Suprapubic skin (tissue), 4 donors: ENCODE measurements at regions not wholly inside any gene's neighbourhood (a gene's known extent, or its start where the extent isn't known, plus 50 kb on each side); places are given as distances from the start of the nearest gene placed in this dataset.
"Not testable (repeated sequence)": the region's sequence is repeated elsewhere in the genome, so short reads cannot be mapped to it uniquely, and the experiment has no call there.

Experiments
- DNase-seq, 2 donors: peaks; one replicate each; pipeline ENCODE4 v3.0.0-alpha.2; 2019; ENCODE audit warnings: low spot score in 2 of 2
- H3K27ac ChIP-seq: fragments of 200-600 bp; sonication (generic); one replicate; pipeline ENCODE4 v1.5.1; 2019
- H3K27me3 ChIP-seq: fragments of 200-600 bp; sonication (generic); one replicate; pipeline ENCODE4 v1.5.1; 2019
- H3K36me3 ChIP-seq: fragments of 200-600 bp; sonication (generic); one replicate; pipeline ENCODE4 v1.5.1; 2019
- H3K4me1 ChIP-seq: fragments of 200-600 bp; sonication (generic); one replicate; pipeline ENCODE4 v1.5.1; 2019
- H3K4me3 ChIP-seq: fragments of 200-600 bp; sonication (generic); one replicate; pipeline ENCODE4 v1.5.1; 2019; ENCODE audit warnings: mild to moderate bottlenecking
- H3K9me3 ChIP-seq: fragments of 200-600 bp; sonication (generic); one replicate; pipeline ENCODE4 v1.5.1; 2019
- EP300 ChIP-seq: sonication (generic); formaldehyde crosslinking; IDR thresholded peaks from one replicate; pipeline ENCODE4 v1.6.1; 2017; ENCODE audit warnings: antibody characterized with exemption
- POLR2A ChIP-seq, 2 donors: fragments of 450-650 bp; IDR thresholded peaks; one replicate each; pipeline ENCODE4 v1.6.1; 2017; ENCODE audit warnings: antibody characterized with exemption in 2 of 2, mild to moderate bottlenecking in 2 of 2, moderate library complexity in 2 of 2
- POLR2AphosphoS5 ChIP-seq, 3 donors: sonication (generic); formaldehyde crosslinking; IDR thresholded peaks; one replicate each; pipeline ENCODE4 v1.6.1; 2017; ENCODE audit warnings: antibody characterized with exemption in 3 of 3
- WGBS: methylation state at CpG from one replicate; pipeline ENCODE4 v1.1.5; 2018; 5-methylcytosine and 5-hydroxymethylcytosine counted together
- TF ChIP-seq, protein P1 (sequence below), 2 donors: fragments of 200-600 bp in 1 of 2; fragments of 450-650 bp in 1 of 2; sonication (generic) in 1 of 2; IDR thresholded peaks; one replicate each; pipeline ENCODE4 v1.5.1; 2016 to 2019; ENCODE audit warnings: antibody characterized with exemption in 2 of 2, mild to moderate bottlenecking in 1 of 2, moderate library complexity in 1 of 2

- 32% methylated on average over 2 of the region's 2 CpGs for WGBS
- TF ChIP-seq POLR2AphosphoS5 (IDR thresholded peaks at IDR 0.05) (no peak), POLR2A (IDR thresholded peaks at IDR 0.05) (no peak)
- TF ChIP-seq, protein P1, sequence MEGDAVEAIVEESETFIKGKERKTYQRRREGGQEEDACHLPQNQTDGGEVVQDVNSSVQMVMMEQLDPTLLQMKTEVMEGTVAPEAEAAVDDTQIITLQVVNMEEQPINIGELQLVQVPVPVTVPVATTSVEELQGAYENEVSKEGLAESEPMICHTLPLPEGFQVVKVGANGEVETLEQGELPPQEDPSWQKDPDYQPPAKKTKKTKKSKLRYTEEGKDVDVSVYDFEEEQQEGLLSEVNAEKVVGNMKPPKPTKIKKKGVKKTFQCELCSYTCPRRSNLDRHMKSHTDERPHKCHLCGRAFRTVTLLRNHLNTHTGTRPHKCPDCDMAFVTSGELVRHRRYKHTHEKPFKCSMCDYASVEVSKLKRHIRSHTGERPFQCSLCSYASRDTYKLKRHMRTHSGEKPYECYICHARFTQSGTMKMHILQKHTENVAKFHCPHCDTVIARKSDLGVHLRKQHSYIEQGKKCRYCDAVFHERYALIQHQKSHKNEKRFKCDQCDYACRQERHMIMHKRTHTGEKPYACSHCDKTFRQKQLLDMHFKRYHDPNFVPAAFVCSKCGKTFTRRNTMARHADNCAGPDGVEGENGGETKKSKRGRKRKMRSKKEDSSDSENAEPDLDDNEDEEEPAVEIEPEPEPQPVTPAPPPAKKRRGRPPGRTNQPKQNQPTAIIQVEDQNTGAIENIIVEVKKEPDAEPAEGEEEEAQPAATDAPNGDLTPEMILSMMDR (IDR thresholded peaks at IDR 0.05): no peak
- peaks cover 4% of the 10 kb centered on the region for H3K9me3 ChIP-seq
Observed at GRCh38 chr2:208916881-208917280, 507.0 kb upstream of the MAP2 start.

GRCh38 chr2:208921358-208921757, 502.5 kb upstream of the MAP2 start:
- H3K9me3 ChIP-seq, H3K27me3 ChIP-seq, H3K4me1 ChIP-seq, DNase-seq, H3K36me3 ChIP-seq, H3K27ac ChIP-seq, H3K4me3 ChIP-seq: not testable (repeated sequence)
- WGBS: 93% methylated on average over 1 of the region's 1 CpG

More at GRCh38 chr2:208916881-208917280, 507.0 kb upstream of the MAP2 start:
- Histone ChIP-seq H3K27me3 (no peaks in the 10 kb centered on the region), H3K4me3 (no peak overlapping the region), H3K36me3 (no peaks in the 10 kb centered on the region), H3K4me1 (no peaks in the 10 kb centered on the region), H3K27ac (no peak overlapping the region)
- DNase-seq: no peak

- DNase-seq: no peak
- Histone ChIP-seq H3K27ac (no peak overlapping the region), H3K36me3 (no peaks in the 10 kb centered on the region), H3K4me1 (no peaks in the 10 kb centered on the region), H3K9me3 (no peaks in the 10 kb centered on the region), H3K4me3 (no peak overlapping the region), H3K27me3 (no peaks in the 10 kb centered on the region)
- TF ChIP-seq EP300: no peak
- TF ChIP-seq POLR2AphosphoS5 (IDR thresholded peaks at IDR 0.05): no peak
- TF ChIP-seq, protein P1 (IDR thresholded peaks at IDR 0.05): no peak
- TF ChIP-seq POLR2A (IDR thresholded peaks at IDR 0.05): no peak
Observed at GRCh38 chr2:208927867-208928266, 496.0 kb upstream of the MAP2 start.

- Histone ChIP-seq H3K9me3 (no peaks in the 10 kb centered on the region), H3K27me3 (no peaks in the 10 kb centered on the region), H3K36me3 (no peaks in the 10 kb centered on the region), H3K4me1 (no peaks in the 10 kb centered on the region), H3K4me3 (no peak overlapping the region), H3K27ac (no peak overlapping the region)
- TF ChIP-seq POLR2AphosphoS5 (IDR thresholded peaks at IDR 0.05): no peak
- TF ChIP-seq, protein P1 (IDR thresholded peaks at IDR 0.05): no peak
- no peak for TF ChIP-seq POLR2A (IDR thresholded peaks at IDR 0.05)
- no peak for TF ChIP-seq EP300
- no peak for DNase-seq
- WGBS: 81% methylated on average over 5 of the region's 5 CpGs
Observed at GRCh38 chr2:208929139-208929864, 494.5 kb upstream of the MAP2 start.

- DNase-seq: no peak
- TF ChIP-seq EP300: no peak
- TF ChIP-seq POLR2AphosphoS5 (IDR thresholded peaks at IDR 0.05): no peak
- no peak for TF ChIP-seq POLR2A (IDR thresholded peaks at IDR 0.05)
- TF ChIP-seq, protein P1 (IDR thresholded peaks at IDR 0.05): no peak
- no peak overlapping the region for H3K27ac ChIP-seq
- H3K4me1 ChIP-seq: no peaks in the 10 kb centered on the region
- no peaks in the 10 kb centered on the region for H3K27me3 ChIP-seq
- no peaks in the 10 kb centered on the region for H3K9me3 ChIP-seq
- H3K36me3 ChIP-seq: no peaks in the 10 kb centered on the region
- H3K4me3 ChIP-seq: no peak overlapping the region
- WGBS: 88% methylated on average over 3 of the region's 3 CpGs
Observed at GRCh38 chr2:208929894-208930427, 493.9 kb upstream of the MAP2 start.
